ENCODE measurements at regions not wholly inside any gene's neighbourhood (a gene's known extent, or its start where the extent isn't known, plus 50 kb on each side); places are given as distances from the start of the nearest gene placed in this dataset.

DNA sequence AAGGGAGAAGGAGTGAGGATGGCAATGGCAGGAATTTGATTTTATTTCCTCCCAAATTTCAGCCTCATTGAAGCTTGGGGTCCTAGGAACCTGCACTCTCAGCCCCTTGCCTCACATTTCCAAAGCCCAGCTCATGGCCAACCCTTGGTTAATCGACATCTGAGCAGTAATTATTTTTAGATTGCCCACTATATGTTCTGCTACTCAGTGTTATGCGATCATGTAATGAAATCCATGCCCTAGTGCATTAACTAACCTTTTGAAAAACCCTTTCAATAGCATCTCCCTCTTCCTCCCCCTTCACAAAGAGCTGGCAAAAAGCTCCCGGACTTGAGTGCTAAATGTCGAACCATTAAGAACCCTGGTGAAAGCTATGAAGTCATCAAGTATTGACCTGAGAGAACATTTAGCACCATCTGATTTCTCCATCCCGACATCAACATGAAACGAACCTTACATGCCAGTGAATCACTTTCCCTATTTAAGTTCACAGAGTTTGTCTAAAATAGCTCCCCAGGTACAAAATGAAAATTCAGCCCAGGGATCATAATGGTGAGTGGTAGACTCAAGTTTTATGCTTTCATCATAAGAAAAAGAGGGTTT is 59.2 kb upstream of the RPS6KA3 start:
- TF ChIP-seq ELF1 (IDR thresholded peaks at IDR 0.05; ENCODE audit: borderline replicate concordance, low read depth) (no peak), POLR2A (IDR thresholded peaks at IDR 0.05; ENCODE audit: borderline replicate concordance, extremely low read depth, insufficient read depth, insufficient read length) (no peak), CBX3 (IDR thresholded peaks at IDR 0.05; ENCODE audit: low read depth) (no peak), JUND (IDR thresholded peaks at IDR 0.05) (no peak)
- TF ChIP-seq, protein P1, sequence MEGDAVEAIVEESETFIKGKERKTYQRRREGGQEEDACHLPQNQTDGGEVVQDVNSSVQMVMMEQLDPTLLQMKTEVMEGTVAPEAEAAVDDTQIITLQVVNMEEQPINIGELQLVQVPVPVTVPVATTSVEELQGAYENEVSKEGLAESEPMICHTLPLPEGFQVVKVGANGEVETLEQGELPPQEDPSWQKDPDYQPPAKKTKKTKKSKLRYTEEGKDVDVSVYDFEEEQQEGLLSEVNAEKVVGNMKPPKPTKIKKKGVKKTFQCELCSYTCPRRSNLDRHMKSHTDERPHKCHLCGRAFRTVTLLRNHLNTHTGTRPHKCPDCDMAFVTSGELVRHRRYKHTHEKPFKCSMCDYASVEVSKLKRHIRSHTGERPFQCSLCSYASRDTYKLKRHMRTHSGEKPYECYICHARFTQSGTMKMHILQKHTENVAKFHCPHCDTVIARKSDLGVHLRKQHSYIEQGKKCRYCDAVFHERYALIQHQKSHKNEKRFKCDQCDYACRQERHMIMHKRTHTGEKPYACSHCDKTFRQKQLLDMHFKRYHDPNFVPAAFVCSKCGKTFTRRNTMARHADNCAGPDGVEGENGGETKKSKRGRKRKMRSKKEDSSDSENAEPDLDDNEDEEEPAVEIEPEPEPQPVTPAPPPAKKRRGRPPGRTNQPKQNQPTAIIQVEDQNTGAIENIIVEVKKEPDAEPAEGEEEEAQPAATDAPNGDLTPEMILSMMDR (IDR thresholded peaks at IDR 0.05 in 2 of 3, conservative IDR thresholded peaks at IDR 0.05 in 1 of 3; ENCODE audit: borderline replicate concordance in 1 of 3, insufficient read depth in 1 of 3, low read depth in 2 of 3, low read length in 2 of 3) = no peak
- TF ChIP-seq, protein P2, sequence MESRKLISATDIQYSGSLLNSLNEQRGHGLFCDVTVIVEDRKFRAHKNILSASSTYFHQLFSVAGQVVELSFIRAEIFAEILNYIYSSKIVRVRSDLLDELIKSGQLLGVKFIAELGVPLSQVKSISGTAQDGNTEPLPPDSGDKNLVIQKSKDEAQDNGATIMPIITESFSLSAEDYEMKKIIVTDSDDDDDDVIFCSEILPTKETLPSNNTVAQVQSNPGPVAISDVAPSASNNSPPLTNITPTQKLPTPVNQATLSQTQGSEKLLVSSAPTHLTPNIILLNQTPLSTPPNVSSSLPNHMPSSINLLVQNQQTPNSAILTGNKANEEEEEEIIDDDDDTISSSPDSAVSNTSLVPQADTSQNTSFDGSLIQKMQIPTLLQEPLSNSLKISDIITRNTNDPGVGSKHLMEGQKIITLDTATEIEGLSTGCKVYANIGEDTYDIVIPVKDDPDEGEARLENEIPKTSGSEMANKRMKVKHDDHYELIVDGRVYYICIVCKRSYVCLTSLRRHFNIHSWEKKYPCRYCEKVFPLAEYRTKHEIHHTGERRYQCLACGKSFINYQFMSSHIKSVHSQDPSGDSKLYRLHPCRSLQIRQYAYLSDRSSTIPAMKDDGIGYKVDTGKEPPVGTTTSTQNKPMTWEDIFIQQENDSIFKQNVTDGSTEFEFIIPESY (IDR thresholded peaks at IDR 0.05; ENCODE audit: extremely low read depth, insufficient replicate concordance, low read length) = no peak
